Panc1 (cell line): ENCODE measurements at regions not wholly inside any gene's neighbourhood (a gene's known extent, or its start where the extent isn't known, plus 50 kb on each side); places are given as distances from the start of the nearest gene placed in this dataset.

ENCODE experiments used
- ATAC-seq: fragments of 200-7000 bp; cut with Tn5 transposase; 2 replicates; pipeline ENCODE4 v1.9.1; 2020; ENCODE audit warnings: mild to moderate bottlenecking, moderate library complexity
- BruUV-seq: library from RNA; stranded (reverse); fragments of 400-500 nt; replicated peaks from 2 replicates; lab custom pipeline; 2021; lab: Mats Ljungman, UMichigan
- CTCF ChIA-PET: fragments of 300-600 bp; sonication (Branson Sonifier 250); formaldehyde crosslinking; loops from one replicate; lab custom pipeline; 2022; ENCODE audit warnings: antibody characterized with exemption; lab: Charles Lee
- POLR2A ChIA-PET: fragments of 300-600 bp; sonication (Branson Sonifier 250); formaldehyde crosslinking; loops from one replicate; lab custom pipeline; 2022; ENCODE audit warnings: antibody characterized with exemption; lab: Charles Lee
- DNase-seq: peaks from one replicate; pipeline ENCODE4 v3.0.0-alpha.2; 2010; ENCODE audit warnings: low read depth, low spot score
- H3K27ac ChIP-seq: 2 replicates; pipeline ENCODE4 v1.5.1; 2011; ENCODE audit warnings: mild to moderate bottlenecking, low read length, inconsistent platforms
- H3K27me3 ChIP-seq: fragments of 200-500 bp; sonication (Bioruptor generic); 2 replicates; pipeline ENCODE4 v1.6.0; 2014; ENCODE audit warnings: low read length, inconsistent platforms; ENCODE audit not compliant: control insufficient read depth, insufficient read depth
- H3K36me3 ChIP-seq: fragments of 200-500 bp; sonication (Bioruptor generic); 2 replicates; pipeline ENCODE4 v1.5.1; 2014; ENCODE audit warnings: inconsistent platforms, mild to moderate bottlenecking, low read length, moderate library complexity; ENCODE audit not compliant: control insufficient read depth, insufficient read depth
- H3K4me1 ChIP-seq: 2 replicates; pipeline ENCODE4 v1.5.1; 2011; ENCODE audit warnings: inconsistent platforms, mild to moderate bottlenecking, low read length, moderate library complexity; ENCODE audit not compliant: control insufficient read depth, insufficient read depth
- H3K4me3 ChIP-seq, 2 experiments: 2 replicates each; pipeline ENCODE4 v1.5.1; 2011 to 2012; ENCODE audit warnings: low read depth in 2 of 2, low read length in 2 of 2, mild to moderate bottlenecking in 2 of 2, inconsistent platforms in 1 of 2, moderate library complexity in 1 of 2
- H3K9me3 ChIP-seq: fragments of 200-500 bp; sonication (Bioruptor generic); 2 replicates; pipeline ENCODE4 v1.5.1; 2014; ENCODE audit warnings: low read depth, mild to moderate bottlenecking, inconsistent platforms, low read length, moderate library complexity; ENCODE audit not compliant: control insufficient read depth, insufficient read depth
- POLR2AphosphoS5 ChIP-seq: IDR thresholded peaks from 2 replicates; pipeline ENCODE4 v1.6.1; 2012; ENCODE audit warnings: mild to moderate bottlenecking, low read depth, low read length, moderate library complexity
- SIN3A ChIP-seq: IDR thresholded peaks from 2 replicates; pipeline ENCODE4 v1.6.1; 2012; ENCODE audit warnings: low read depth, mild to moderate bottlenecking, low read length, moderate library complexity, borderline replicate concordance; ENCODE audit not compliant: insufficient read depth
- TCF7L2 ChIP-seq: IDR thresholded peaks from 2 replicates; pipeline ENCODE4 v1.6.1; 2011; ENCODE audit warnings: mild to moderate bottlenecking, low read depth, low read length, inconsistent platforms
- in situ Hi-C: cut with HindIII; loops from 2 replicates; pipeline ENCODE4 v1.10.0; 2016; ENCODE audit warnings: low sequenced_read_pairs, low pct_unique_long_range_greater_than_20kb
- intact Hi-C: fragments of 100-400 bp; cut with micrococcal nuclease; formaldehyde crosslinking; loops from one replicate; pipeline ENCODE4 v1.10.0; 2022; ENCODE audit not compliant: unreplicated experiment
- TF ChIP-seq, protein P1 (sequence below): fragments of 450-650 bp; IDR thresholded peaks from 2 replicates; pipeline ENCODE4 v1.5.1; 2017; ENCODE audit warnings: mild to moderate bottlenecking
- TF ChIP-seq, protein P2 (sequence below), 2 experiments: IDR thresholded peaks; 2 replicates each; pipeline ENCODE4 v1.6.1; 2011 to 2012; ENCODE audit warnings: low read depth in 2 of 2, control low read depth in 1 of 2, low read length in 1 of 2, mild to moderate bottlenecking in 1 of 2, moderate library complexity in 1 of 2; ENCODE audit not compliant: insufficient read depth in 1 of 2

DNA sequence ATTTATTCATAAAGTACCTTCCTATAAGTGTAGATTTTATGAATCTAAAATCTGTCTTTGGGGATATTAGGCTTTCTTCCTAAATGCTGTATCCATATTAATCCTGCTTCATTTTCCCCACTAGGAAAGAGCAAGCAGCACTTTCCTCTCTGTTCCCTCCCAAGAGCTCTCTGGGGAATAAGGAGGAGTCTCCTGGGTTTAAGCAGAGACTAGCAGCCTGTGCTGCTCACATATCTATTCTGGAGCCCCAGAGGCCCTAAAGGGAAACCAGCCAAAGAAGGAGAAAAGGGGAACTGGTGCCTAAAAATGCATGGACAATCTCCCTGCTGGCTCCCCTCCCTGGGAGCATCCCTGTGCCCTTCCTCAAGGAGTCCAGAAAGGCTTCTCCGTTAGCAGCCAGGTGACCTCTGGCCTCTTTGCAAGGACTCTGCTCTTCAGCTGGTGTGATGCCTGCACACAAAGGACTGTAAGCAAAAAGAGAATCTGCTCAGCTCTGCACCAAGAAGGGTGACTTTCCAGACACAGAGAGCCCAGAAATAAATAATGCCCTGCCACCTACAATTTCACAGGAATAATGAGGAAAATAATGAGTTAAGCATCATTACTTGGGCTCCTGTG, 270.6 kb downstream of the SS18 start:
- in situ Hi-C loops = no loop called here
- Histone ChIP-seq H3K4me3 (no peak overlapping the region), H3K27ac (no peak overlapping the region), H3K27me3 (no peaks in the 10 kb centered on the region), H3K36me3 (no peaks in the 10 kb centered on the region), H3K9me3 (no peaks in the 10 kb centered on the region), H3K4me1 (no peaks in the 10 kb centered on the region)
- ATAC-seq (no peak), DNase-seq (no peak)
- BruUV-seq = no TSS peak
- intact Hi-C loops = no loop called here
- CTCF ChIA-PET = no interaction called here
- TF ChIP-seq SIN3A (no peak), POLR2AphosphoS5 (no peak), TCF7L2 (no peak)
- TF ChIP-seq, protein P1, sequence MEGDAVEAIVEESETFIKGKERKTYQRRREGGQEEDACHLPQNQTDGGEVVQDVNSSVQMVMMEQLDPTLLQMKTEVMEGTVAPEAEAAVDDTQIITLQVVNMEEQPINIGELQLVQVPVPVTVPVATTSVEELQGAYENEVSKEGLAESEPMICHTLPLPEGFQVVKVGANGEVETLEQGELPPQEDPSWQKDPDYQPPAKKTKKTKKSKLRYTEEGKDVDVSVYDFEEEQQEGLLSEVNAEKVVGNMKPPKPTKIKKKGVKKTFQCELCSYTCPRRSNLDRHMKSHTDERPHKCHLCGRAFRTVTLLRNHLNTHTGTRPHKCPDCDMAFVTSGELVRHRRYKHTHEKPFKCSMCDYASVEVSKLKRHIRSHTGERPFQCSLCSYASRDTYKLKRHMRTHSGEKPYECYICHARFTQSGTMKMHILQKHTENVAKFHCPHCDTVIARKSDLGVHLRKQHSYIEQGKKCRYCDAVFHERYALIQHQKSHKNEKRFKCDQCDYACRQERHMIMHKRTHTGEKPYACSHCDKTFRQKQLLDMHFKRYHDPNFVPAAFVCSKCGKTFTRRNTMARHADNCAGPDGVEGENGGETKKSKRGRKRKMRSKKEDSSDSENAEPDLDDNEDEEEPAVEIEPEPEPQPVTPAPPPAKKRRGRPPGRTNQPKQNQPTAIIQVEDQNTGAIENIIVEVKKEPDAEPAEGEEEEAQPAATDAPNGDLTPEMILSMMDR = no peak
- TF ChIP-seq, protein P2, sequence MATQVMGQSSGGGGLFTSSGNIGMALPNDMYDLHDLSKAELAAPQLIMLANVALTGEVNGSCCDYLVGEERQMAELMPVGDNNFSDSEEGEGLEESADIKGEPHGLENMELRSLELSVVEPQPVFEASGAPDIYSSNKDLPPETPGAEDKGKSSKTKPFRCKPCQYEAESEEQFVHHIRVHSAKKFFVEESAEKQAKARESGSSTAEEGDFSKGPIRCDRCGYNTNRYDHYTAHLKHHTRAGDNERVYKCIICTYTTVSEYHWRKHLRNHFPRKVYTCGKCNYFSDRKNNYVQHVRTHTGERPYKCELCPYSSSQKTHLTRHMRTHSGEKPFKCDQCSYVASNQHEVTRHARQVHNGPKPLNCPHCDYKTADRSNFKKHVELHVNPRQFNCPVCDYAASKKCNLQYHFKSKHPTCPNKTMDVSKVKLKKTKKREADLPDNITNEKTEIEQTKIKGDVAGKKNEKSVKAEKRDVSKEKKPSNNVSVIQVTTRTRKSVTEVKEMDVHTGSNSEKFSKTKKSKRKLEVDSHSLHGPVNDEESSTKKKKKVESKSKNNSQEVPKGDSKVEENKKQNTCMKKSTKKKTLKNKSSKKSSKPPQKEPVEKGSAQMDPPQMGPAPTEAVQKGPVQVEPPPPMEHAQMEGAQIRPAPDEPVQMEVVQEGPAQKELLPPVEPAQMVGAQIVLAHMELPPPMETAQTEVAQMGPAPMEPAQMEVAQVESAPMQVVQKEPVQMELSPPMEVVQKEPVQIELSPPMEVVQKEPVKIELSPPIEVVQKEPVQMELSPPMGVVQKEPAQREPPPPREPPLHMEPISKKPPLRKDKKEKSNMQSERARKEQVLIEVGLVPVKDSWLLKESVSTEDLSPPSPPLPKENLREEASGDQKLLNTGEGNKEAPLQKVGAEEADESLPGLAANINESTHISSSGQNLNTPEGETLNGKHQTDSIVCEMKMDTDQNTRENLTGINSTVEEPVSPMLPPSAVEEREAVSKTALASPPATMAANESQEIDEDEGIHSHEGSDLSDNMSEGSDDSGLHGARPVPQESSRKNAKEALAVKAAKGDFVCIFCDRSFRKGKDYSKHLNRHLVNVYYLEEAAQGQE (IDR thresholded peaks at IDR 0.05; ENCODE audit: insufficient read depth in 1 of 2, low read depth in 2 of 2, low read length in 1 of 2) = no peak
- POLR2A ChIA-PET = no interaction called here

DNA sequence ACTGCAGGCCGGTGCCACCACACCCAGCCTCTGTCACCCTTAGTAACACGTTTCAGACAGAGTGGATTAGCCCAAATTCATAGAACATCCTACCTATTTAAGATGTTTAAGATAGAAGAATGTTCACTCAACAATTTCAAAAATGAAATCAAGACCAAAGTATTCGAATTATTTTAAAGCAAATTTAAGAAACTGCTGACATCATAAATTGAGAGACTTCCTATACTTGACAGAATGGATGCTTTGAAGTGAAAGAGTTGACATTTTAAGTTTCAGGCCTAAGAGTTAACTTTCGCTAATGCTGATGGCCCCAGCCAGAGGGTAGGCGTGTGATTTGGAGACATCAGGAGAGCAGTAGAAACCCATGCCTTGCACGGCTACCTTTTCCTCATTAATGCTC, 271.9 kb downstream of the SS18 start:
- DNase-seq = no peak
- BruUV-seq = no TSS peak
- Histone ChIP-seq H3K4me1 (no peaks in the 10 kb centered on the region), H3K27me3 (no peaks in the 10 kb centered on the region), H3K9me3 (no peaks in the 10 kb centered on the region), H3K27ac (no peak overlapping the region), H3K36me3 (no peaks in the 10 kb centered on the region), H3K4me3 (no peak overlapping the region)
- intact Hi-C loops (no loop called here), in situ Hi-C loops (no loop called here)
- ATAC-seq = no peak
- POLR2A ChIA-PET = no interaction called here
- CTCF ChIA-PET = no interaction called here
- no peak for TF ChIP-seq TCF7L2
- TF ChIP-seq, protein P1 = no peak
- TF ChIP-seq, protein P2 (IDR thresholded peaks at IDR 0.05; ENCODE audit: insufficient read depth in 1 of 2, low read depth in 2 of 2, low read length in 1 of 2) = no peak
- no peak for TF ChIP-seq SIN3A
- TF ChIP-seq POLR2AphosphoS5 = no peak
